NCI-H526 (cell line): ENCODE measurements at regions not wholly inside any gene's neighbourhood (a gene's known extent, or its start where the extent isn't known, plus 50 kb on each side); places are given as distances from the start of the nearest gene placed in this dataset.

ENCODE experiments used
- DNase-seq, 2 experiments: peaks; one replicate each; lab custom pipeline; 2025; lab: John Stamatoyannopoulos, UW

- no peak for DNase-seq
These were observed 106.1 kb upstream of the RFLNA start for GRCh38 chr12:124188561-124189405.

GRCh38 chr12:124190312-124191023, 104.4 kb upstream of the RFLNA start:
- no peak for DNase-seq

- no peak for DNase-seq
These were observed 103.9 kb upstream of the RFLNA start for GRCh38 chr12:124191024-124191359.

- no peak for DNase-seq
These were observed 102.9 kb upstream of the RFLNA start for GRCh38 chr12:124191966-124192365.

GRCh38 chr12:124194264-124194892, 100.5 kb upstream of the RFLNA start:
- DNase-seq = no peak

GRCh38 chr12:124194893-124195566, 99.9 kb upstream of the RFLNA start:
- no peak for DNase-seq

GRCh38 chr12:124195567-124195942, 99.3 kb upstream of the RFLNA start:
- DNase-seq = no peak

GRCh38 chr12:124196236-124196635, 98.7 kb upstream of the RFLNA start:
- DNase-seq = no peak

- no peak for DNase-seq
These were observed 93.6 kb upstream of the RFLNA start for GRCh38 chr12:124201248-124201647.

- no peak for DNase-seq
These were observed 91.7 kb upstream of the RFLNA start for GRCh38 chr12:124203176-124203575.

- no peak for DNase-seq
These were observed 89.5 kb upstream of the RFLNA start for GRCh38 chr12:124205405-124205804.

GRCh38 chr12:124207049-124207448, 87.8 kb upstream of the RFLNA start:
- DNase-seq = no peak

- peak in 1 of 2 experiments; percentile 53 for DNase-seq
These were observed 87.3 kb upstream of the RFLNA start for GRCh38 chr12:124207617-124208016.

GRCh38 chr12:124208489-124208888, 86.4 kb upstream of the RFLNA start:
- DNase-seq = no peak

- DNase-seq = no peak
These were observed 83.8 kb upstream of the RFLNA start for GRCh38 chr12:124210991-124211577.

- DNase-seq = no peak
These were observed 83.1 kb upstream of the RFLNA start for GRCh38 chr12:124211753-124212152.

GRCh38 chr12:124213666-124214347, 81.1 kb upstream of the RFLNA start:
- no peak for DNase-seq

- DNase-seq = no peak
These were observed 80.3 kb upstream of the RFLNA start for GRCh38 chr12:124214574-124214973.

- peak in 1 of 2 experiments; percentile 9 for DNase-seq
These were observed 77.9 kb upstream of the RFLNA start for GRCh38 chr12:124216966-124217365.

- peak in 1 of 2 experiments; percentile 37 for DNase-seq
These were observed 77.2 kb upstream of the RFLNA start for GRCh38 chr12:124217508-124218242.

- DNase-seq = no peak
These were observed 76.7 kb upstream of the RFLNA start for GRCh38 chr12:124218243-124218560.
